Activated B cell treated with CpG ODN at 0.5 μM for 24 hours (primary cell): ENCODE measurements at regions not wholly inside any gene's neighbourhood (a gene's known extent, or its start where the extent isn't known, plus 50 kb on each side); places are given as distances from the start of the nearest gene placed in this dataset.

Experiments used
- ATAC-seq: fragments of 200-7000 bp; cut with Tn5 transposase; one replicate; pipeline ENCODE4 v1.10.0; 2021; ENCODE audit warnings: low read depth, mild to moderate bottlenecking, moderate library complexity
- CTCF ChIA-PET: fragments of 350-600 bp; sonication (Branson Sonifier 250); formaldehyde crosslinking; loops from one replicate; lab custom pipeline; 2021; ENCODE audit warnings: antibody characterized with exemption; lab: Charles Lee
- POLR2A ChIA-PET: fragments of 350-600 bp; sonication (Branson Sonifier 250); formaldehyde crosslinking; loops from one replicate; lab custom pipeline; 2021; ENCODE audit warnings: antibody characterized with exemption; lab: Charles Lee
- DNase-seq: peaks from one replicate; pipeline ENCODE4 v3.0.0; 2022
- H3K27ac Mint-ChIP-seq: one replicate; pipeline ENCODE4 v1.8.0; 2020; ENCODE audit warnings: mixed read lengths
- H3K27me3 Mint-ChIP-seq: one replicate; pipeline ENCODE4 v1.8.0; 2021; ENCODE audit warnings: mixed read lengths
- H3K36me3 Mint-ChIP-seq: one replicate; pipeline ENCODE4 v1.8.0; 2021; ENCODE audit warnings: low read depth, mixed read lengths
- H3K4me1 Mint-ChIP-seq: one replicate; pipeline ENCODE4 v1.8.0; 2021; ENCODE audit warnings: mixed read lengths
- H3K4me3 Mint-ChIP-seq: one replicate; pipeline ENCODE4 v1.8.0; 2020; ENCODE audit warnings: mild to moderate bottlenecking, mixed read lengths
- H3K9me3 Mint-ChIP-seq: one replicate; pipeline ENCODE4 v1.8.0; 2020; ENCODE audit warnings: mixed read lengths
- CTCF ChIP-seq: fragments of 200-600 bp; IDR thresholded peaks from one replicate; pipeline ENCODE4 v1.8.0; 2022; ENCODE audit warnings: antibody characterized with exemption, mild to moderate bottlenecking
- intact Hi-C: fragments of 100-400 bp; cut with micrococcal nuclease; formaldehyde crosslinking; loops from one replicate; pipeline ENCODE4 v1.15.1; 2024

DNA sequence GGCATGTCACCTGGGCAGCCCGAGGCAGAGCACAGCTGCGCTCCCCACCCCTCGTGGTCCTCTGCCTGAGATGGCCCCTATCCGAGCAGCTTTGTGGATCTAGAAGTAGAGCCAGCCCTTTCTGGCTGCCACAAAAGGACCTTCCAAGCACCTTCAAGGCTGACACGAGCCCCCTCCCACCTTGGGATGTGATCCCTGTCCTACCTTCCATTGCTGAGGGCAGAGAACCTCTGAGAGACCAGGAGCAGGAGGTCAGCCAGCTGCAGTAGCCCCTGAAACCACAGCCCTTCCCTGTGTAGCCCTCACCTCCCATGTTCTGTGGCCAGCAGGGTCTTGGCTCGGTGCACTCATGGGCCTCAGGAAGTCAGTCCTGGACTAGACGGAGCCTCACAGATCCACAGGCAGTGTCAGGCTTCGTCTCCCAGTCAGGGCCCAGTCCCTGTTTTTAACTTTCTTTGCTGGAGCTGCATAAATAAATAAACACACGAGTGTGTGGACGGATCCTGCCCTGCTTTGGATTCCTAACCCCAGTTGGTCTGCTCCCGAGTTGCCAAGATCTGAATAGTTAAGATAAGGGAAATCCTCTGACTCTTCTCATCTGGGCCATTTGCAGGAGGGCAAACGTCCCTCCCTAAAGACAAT is 507.7 kb downstream of the PREX1 start:
- DNase-seq (no peak), ATAC-seq (no peak)
- ChIA-PET CTCF (no interaction called here), POLR2A (no interaction called here)
- TF ChIP-seq CTCF: no peak
- H3K27ac Mint-ChIP-seq: no peak overlapping the region
- H3K4me3 Mint-ChIP-seq: no peak overlapping the region
- no peaks in the 10 kb centered on the region for H3K4me1 Mint-ChIP-seq
- no peaks in the 10 kb centered on the region for H3K36me3 Mint-ChIP-seq
- peaks cover 7% of the 10 kb centered on the region for H3K27me3 Mint-ChIP-seq
- intact Hi-C loops: no loop called here
- H3K9me3 Mint-ChIP-seq: no peaks in the 10 kb centered on the region

- Mint-ChIP-seq H3K4me1 (no peaks in the 10 kb centered on the region), H3K4me3 (no peak overlapping the region), H3K36me3 (no peaks in the 10 kb centered on the region), H3K27ac (no peak overlapping the region), H3K27me3 (peaks cover 4% of the 10 kb centered on the region), H3K9me3 (no peaks in the 10 kb centered on the region)
- DNase-seq (no peak), ATAC-seq (no peak)
- TF ChIP-seq CTCF: no peak
- intact Hi-C loops: no loop called here
- POLR2A ChIA-PET: no interaction called here
- CTCF ChIA-PET: no interaction called here
Observed at GRCh38 chr20:48317578-48317977, 510.2 kb downstream of the PREX1 start.

DNA sequence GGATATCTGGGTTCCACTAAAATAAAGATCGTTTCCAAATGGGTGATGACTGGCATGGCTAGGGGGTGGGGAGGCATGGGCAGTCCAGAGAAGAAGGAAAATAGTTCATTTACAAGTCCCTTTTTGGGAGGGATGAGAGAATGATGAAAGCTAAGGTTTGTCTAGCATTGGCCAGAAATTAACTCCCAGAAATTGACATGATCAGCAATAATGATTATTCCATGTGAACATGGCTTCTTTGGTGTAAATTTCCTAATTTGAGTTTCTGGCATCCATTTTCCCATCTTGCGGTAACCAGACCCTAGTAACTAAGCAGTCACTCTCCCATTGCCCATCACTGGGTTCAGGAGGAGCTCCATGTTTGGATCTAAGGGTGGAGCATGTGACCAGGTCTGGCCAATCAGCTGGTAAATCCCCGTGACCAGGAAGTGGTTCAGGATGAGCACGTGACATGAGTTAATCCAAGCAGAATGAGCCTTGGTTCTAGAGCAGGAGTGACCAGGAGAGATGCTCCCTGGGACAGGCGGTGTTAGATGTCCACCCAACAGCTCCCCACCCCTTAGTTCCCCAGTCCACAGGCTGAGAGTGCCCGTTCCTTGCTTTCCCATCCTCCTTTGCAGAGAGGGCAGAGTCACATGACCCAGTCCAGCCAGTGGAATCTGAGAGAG is 512.7 kb downstream of the PREX1 start:
- Mint-ChIP-seq H3K4me1 (no peaks in the 10 kb centered on the region), H3K36me3 (no peaks in the 10 kb centered on the region), H3K4me3 (no peak overlapping the region), H3K9me3 (no peaks in the 10 kb centered on the region), H3K27ac (no peak overlapping the region), H3K27me3 (peaks cover 2% of the 10 kb centered on the region)
- ChIA-PET CTCF (no interaction called here), POLR2A (no interaction called here)
- intact Hi-C loops: no loop called here
- ATAC-seq (no peak), DNase-seq (no peak)
- no peak for TF ChIP-seq CTCF

DNA sequence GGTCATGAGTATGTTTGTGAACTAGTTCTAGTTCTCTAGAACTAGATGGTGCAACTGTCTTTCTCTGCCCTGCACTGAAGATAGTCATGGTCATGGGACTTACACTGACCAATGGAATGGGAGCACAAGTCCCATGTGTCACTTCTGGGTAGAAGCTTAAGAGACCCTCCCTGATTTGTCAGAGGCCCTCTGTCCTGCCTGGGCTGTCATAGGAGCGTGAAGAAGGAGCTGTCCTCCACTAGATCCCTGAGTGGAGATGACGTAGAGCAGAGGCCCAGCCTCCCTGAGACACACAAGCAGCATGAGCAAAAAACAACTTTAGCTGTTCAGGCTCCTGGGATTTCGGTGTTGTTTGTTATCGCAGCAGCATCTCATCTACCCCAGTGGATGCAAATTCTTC is 514.5 kb downstream of the PREX1 start:
- CTCF ChIA-PET: no interaction called here
- Mint-ChIP-seq H3K9me3 (no peaks in the 10 kb centered on the region), H3K36me3 (no peaks in the 10 kb centered on the region), H3K4me1 (no peaks in the 10 kb centered on the region), H3K4me3 (no peak overlapping the region), H3K27ac (no peak overlapping the region), H3K27me3 (peaks cover 10% of the 10 kb centered on the region)
- POLR2A ChIA-PET: no interaction called here
- no peak for ATAC-seq
- intact Hi-C loops: no loop called here
- no peak for DNase-seq
- TF ChIP-seq CTCF: no peak

GRCh38 chr20:48311956-48312355 is 515.8 kb downstream of the PREX1 start:
- Mint-ChIP-seq H3K4me1 (no peaks in the 10 kb centered on the region), H3K36me3 (no peaks in the 10 kb centered on the region), H3K27me3 (peaks cover 10% of the 10 kb centered on the region), H3K4me3 (no peak overlapping the region), H3K27ac (no peak overlapping the region), H3K9me3 (no peaks in the 10 kb centered on the region)
- intact Hi-C loops: no loop called here
- no peak for TF ChIP-seq CTCF
- POLR2A ChIA-PET: no interaction called here
- ATAC-seq (no peak), DNase-seq (no peak)
- CTCF ChIA-PET: no interaction called here
